Kidney (tissue), 13 donors: ENCODE measurements at regions not wholly inside any gene's neighbourhood (a gene's known extent, or its start where the extent isn't known, plus 50 kb on each side); places are given as distances from the start of the nearest gene placed in this dataset.

ENCODE experiments used
- DNase-seq, 5 donors: peaks; one replicate each; pipeline ENCODE4 v3.0.0-alpha.2; 2013 to 2020
- FAIRE-seq: peaks from 2 replicates; lab custom pipeline; 2012; peaks lifted over from hg19 to GRCh38; lab: Jason Lieb, UNC
- H3K27ac ChIP-seq, 2 donors: one replicate each; pipeline ENCODE4 v1.7.0; 2013; ENCODE audit warnings: low read depth in 2 of 2, low read length in 2 of 2, inconsistent platforms in 1 of 2
- H3K27me3 ChIP-seq: one replicate; pipeline ENCODE4 v1.7.1; 2013; ENCODE audit warnings: low read length, inconsistent platforms; ENCODE audit not compliant: control insufficient read depth, insufficient read depth
- H3K36me3 ChIP-seq, 3 donors: one replicate each; pipeline versions ENCODE4 v1.7.0 to v1.7.1; 2013; ENCODE audit warnings: low read length in 3 of 3, control low read depth in 1 of 3, inconsistent platforms in 1 of 3; ENCODE audit not compliant: insufficient read depth in 3 of 3, control insufficient read depth in 2 of 3
- H3K4me1 ChIP-seq, 3 donors: one replicate each; pipeline versions ENCODE4 v1.7.0 to v1.7.1; 2013; ENCODE audit warnings: low read length in 3 of 3, inconsistent platforms in 1 of 3, low read depth in 1 of 3; ENCODE audit not compliant: control insufficient read depth in 2 of 3, insufficient read depth in 2 of 3
- H3K4me3 ChIP-seq, 3 donors: one replicate each; pipeline versions ENCODE4 v1.7.0 to v1.8.1; 2013; ENCODE audit warnings: low read length in 3 of 3, control low read depth in 1 of 3, inconsistent platforms in 1 of 3
- H3K9ac ChIP-seq, 3 donors: one replicate each; pipeline versions ENCODE4 v1.7.0 to v1.7.1; 2013; ENCODE audit warnings: low read length in 3 of 3, control low read depth in 1 of 3, inconsistent platforms in 1 of 3
- H3K9me3 ChIP-seq, 3 donors: one replicate each; pipeline versions ENCODE4 v1.7.0 to v1.7.1; 2013; ENCODE audit warnings: low read length in 3 of 3, control low read depth in 1 of 3, inconsistent platforms in 1 of 3; ENCODE audit not compliant: control insufficient read depth in 2 of 3, insufficient read depth in 1 of 3
- intact Hi-C: fragments of 100-400 bp; cut with DNase I; formaldehyde crosslinking; loops from one replicate; pipeline ENCODE4 v1.11.1; 2022
- TF ChIP-seq, protein P1 (sequence below): IDR thresholded peaks from 3 replicates; pipeline ENCODE4 v1.5.1; 2012; ENCODE audit warnings: mild to moderate bottlenecking, moderate library complexity, borderline replicate concordance; ENCODE audit not compliant: insufficient read depth; ENCODE audit errors: extremely low read depth
- donor health status: control.
- donor health status: control.
- donor health status: control.
- donor health status: control.
- donor health status: control.
- donor health status: DM: yes; HTN: yes; CAD: no.
- donor health status: Normal renal cell carcinoma (clear cell type).

- Histone ChIP-seq H3K9ac (no peak overlapping the region), H3K27ac (no peak overlapping the region)
- no peak for DNase-seq
These were observed 257.9 kb downstream of the AHR start for GRCh38 chr7:17556247-17556956.

GRCh38 chr7:17557251-17557671 is 258.8 kb downstream of the AHR start:
- intact Hi-C loops: no loop called here
- Histone ChIP-seq H3K27me3 (no peaks in the 10 kb centered on the region), H3K36me3 (no peaks in the 10 kb centered on the region), H3K9me3 (no peaks in the 10 kb centered on the region), H3K4me1 (peaks cover 0 to 3% (median 0%) of the 10 kb centered on the region in 3 donors), H3K4me3 (no peak overlapping the region), H3K9ac (no peak overlapping the region), H3K27ac (no peak overlapping the region)
- DNase-seq (peak in 1 of 5 donors; percentile 18), FAIRE-seq (no peak)
- TF ChIP-seq, protein P1, sequence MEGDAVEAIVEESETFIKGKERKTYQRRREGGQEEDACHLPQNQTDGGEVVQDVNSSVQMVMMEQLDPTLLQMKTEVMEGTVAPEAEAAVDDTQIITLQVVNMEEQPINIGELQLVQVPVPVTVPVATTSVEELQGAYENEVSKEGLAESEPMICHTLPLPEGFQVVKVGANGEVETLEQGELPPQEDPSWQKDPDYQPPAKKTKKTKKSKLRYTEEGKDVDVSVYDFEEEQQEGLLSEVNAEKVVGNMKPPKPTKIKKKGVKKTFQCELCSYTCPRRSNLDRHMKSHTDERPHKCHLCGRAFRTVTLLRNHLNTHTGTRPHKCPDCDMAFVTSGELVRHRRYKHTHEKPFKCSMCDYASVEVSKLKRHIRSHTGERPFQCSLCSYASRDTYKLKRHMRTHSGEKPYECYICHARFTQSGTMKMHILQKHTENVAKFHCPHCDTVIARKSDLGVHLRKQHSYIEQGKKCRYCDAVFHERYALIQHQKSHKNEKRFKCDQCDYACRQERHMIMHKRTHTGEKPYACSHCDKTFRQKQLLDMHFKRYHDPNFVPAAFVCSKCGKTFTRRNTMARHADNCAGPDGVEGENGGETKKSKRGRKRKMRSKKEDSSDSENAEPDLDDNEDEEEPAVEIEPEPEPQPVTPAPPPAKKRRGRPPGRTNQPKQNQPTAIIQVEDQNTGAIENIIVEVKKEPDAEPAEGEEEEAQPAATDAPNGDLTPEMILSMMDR: no peak

More at GRCh38 chr7:17556247-17556956, 257.9 kb downstream of the AHR start:
- Histone ChIP-seq H3K9me3 (no peaks in the 10 kb centered on the region), H3K36me3 (no peaks in the 10 kb centered on the region), H3K4me1 (peaks cover 0 to 3% (median 0%) of the 10 kb centered on the region in 3 donors), H3K4me3 (no peak overlapping the region), H3K27me3 (no peaks in the 10 kb centered on the region)
- TF ChIP-seq, protein P1: no peak
- intact Hi-C loops: no loop called here
- no peak for FAIRE-seq

DNA sequence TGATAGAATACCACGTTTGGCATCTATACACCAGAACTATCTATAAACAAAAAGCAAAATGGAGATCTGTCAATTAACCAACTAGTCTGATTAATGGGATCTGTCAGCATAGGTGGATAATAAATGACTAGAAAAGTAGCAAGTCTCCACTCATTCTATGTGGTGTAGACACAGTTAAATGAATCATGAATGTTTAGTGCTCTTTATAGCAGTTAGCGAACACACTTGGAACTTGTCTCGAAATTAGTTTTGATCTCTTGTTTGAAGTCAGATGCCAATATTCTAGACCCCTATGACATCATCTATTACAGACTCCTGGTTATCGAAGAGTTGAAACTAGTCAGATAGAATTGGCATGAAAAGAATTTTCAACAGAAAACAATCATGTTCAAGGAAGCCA is 259.7 kb downstream of the AHR start:
- intact Hi-C loops: no loop called here
- no peak for FAIRE-seq

More for the DNA sequence above, 259.7 kb downstream of the AHR start:
- DNase-seq: no peak
- Histone ChIP-seq H3K4me3 (no peak overlapping the region), H3K4me1 (peaks cover 0 to 3% (median 0%) of the 10 kb centered on the region in 3 donors), H3K9ac (no peak overlapping the region), H3K27me3 (no peaks in the 10 kb centered on the region), H3K9me3 (no peaks in the 10 kb centered on the region), H3K27ac (peak overlapping the region in 1 of 2 donors; percentile 38), H3K36me3 (no peaks in the 10 kb centered on the region)
- TF ChIP-seq, protein P1: no peak
